Stimulated activated CD4-positive, alpha-beta T cell treated with anti-CD3 and anti-CD28 coated beads, Interleukin-4, amount 100 ng/mL, for 1 hour (primary cell): ENCODE measurements at regions not wholly inside any gene's neighbourhood (a gene's known extent, or its start where the extent isn't known, plus 50 kb on each side); places are given as distances from the start of the nearest gene placed in this dataset.
"Not testable (repeated sequence)": the region's sequence is repeated elsewhere in the genome, so short reads cannot be mapped to it uniquely, and the experiment has no call there.

ENCODE experiments used
- DNase-seq: peaks from one replicate; pipeline ENCODE4 v3.0.0-alpha.2; 2020

- no peak for DNase-seq
These were observed 931.4 kb downstream of the QKI start for GRCh38 chr6:164345806-164346496.

DNA sequence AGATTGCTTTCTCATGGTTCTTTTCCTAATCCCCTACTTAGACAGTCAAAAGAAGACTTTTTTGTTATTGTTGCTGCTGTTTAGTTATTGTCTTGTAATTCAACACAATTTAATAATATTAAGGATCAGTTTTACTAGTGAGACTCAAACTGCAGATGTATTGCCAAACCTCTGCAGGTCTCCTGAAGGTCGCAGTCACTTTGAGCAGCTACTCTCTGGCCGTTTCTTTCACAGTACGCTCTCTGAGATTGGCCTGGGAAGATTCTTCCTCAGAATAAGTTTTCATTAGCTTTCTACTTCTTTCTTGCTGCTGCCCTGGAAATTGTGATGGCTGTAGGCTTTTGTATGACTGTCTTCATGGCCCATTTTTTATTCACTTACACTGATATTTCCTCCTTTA is 930.8 kb downstream of the QKI start:
- no peak for DNase-seq

- DNase-seq, result no peak
These were observed 930.3 kb downstream of the QKI start for GRCh38 chr6:164344801-164345291.

DNA sequence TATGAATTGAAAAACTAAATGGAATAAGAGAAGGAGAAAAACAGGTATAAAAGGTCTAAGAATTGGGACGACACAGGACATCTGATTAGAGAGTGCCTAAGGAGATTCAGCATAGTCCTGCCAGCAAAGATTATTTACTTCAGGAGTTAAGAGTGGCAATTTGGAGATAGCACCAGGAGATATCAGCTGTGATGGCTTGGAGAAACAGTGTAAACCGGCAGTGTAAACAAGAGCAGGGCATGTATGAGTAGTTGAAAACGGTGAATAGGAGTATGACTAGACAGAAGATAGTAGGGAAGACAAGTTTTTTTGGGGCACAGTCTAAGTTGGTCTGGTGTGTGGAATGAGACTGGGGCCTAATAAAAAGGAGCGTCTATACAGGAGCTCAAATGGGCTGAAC is 924.9 kb downstream of the QKI start:
- DNase-seq, result not testable (repeated sequence)

DNA sequence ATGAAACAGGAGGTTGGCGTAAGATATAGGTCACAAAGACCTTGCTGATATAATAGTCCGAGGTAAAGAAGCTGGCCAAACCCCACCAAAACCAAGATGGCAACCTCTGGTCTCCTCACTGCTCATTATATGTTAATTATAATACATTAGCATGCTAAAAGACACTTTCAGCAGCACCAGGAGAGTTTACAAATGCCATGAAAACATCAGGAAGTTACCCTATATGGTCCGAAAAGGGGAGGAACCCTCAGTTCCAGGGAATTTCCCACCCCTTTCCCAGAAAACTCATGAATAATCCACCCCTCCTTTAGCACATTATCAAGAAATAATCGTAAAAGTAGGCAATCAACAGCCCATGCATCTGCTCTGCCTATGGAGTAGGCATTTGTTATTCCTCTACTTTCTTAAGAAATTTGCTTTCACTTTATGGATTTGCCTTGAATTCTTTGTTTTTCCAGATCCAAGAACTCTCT is 923.4 kb downstream of the QKI start:
- no peak for DNase-seq

- DNase-seq, result no peak
These were observed 922.8 kb downstream of the QKI start for GRCh38 chr6:164337024-164337924.

DNA sequence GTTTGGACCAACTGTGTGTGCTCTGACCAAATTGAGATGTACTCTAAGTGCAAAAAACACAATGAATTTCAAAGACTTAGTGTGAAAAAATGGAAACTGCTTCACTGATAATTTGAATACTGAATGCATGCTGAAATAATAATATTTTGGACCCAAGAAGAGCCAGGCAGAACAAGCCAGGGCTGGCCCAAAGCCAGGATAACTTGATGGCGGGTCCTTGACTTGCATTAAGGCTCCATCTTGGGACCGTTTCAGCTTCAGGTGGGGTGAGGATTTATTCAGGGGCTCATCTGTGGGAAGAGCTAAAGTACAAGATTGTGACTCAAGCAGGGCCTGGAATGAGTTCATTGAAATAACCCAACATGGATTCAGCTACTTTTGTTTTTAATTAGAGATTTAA is 921.9 kb downstream of the QKI start:
- DNase-seq, result no peak

DNA sequence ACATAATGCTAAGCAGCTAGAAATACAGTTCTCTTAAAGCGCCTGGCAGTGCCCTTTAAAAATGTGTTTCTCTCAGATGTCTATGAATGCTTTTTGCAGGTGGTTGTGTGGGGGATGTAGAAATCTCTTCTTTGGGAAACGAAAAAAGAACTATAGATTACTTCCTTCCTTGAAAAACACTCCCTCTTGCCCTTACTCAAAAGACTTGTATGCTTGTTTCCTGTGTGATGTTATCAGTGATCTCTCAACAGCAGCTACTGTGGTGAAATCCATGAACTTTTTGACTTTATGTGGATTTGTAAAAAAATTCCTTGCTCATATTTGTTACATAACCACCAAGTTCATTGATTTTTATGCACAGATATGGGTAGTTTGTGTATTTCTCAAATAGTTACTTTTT is 916.5 kb downstream of the QKI start:
- no peak for DNase-seq

DNA sequence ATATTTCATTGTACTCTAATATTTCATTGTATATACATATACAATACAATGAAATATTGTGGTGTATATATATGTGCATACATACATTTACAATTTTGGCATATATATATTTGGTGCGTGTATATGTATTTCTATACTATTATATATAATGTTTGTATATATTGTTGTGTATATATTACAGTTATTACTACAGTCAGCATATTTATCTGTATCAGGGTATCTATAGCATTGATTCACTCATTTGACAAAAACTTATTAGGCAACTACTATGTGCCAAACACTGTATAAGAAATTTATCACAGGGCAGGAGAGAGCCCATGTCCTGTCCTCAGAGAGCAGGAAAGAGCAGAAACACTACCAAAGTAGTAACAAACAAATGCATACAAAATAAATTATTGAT is 910.6 kb downstream of the QKI start:
- DNase-seq, result no peak

- DNase-seq, result no peak
These were observed 908.0 kb downstream of the QKI start for GRCh38 chr6:164322533-164322932.

DNA sequence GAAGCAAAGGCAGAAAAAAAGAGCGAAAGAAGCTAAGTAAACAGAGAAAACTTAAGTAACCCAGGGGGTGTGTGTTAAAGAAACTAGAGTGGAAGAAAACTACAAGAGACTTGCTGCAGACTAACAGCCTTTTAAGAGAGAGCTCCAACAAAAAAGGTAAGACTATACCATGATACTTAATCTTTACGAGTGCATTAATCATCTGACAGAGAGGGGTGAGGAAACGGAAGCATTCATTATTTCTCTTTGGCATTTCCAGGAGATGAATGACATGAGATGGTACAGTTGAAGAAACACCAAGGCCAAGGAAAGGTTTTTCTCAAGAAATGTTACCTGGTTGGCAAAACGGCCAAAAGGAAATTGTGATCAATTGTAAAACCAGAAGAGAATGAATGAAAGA is 906.8 kb downstream of the QKI start:
- DNase-seq, result no peak

DNA sequence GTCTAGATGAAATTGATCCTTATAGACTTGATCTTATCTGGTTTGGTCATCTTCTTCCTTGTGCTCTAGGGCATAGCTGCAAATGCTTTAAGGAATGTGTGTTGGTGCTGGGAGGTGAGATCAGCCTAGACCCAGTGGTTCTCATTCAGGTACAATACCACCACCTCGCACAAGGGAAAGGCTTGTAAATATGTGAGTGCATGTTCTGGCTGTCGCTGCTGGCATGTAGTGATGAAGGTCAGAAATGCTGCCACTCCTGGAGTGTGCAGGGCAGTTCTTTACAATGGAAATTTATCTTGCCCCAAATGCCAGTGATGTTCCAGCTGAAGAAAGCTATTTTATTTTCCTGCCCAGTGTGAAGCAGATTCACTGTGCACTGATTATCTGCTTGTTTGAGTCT is 900.9 kb downstream of the QKI start:
- no peak for DNase-seq

- DNase-seq, result no peak
These were observed 893.8 kb downstream of the QKI start for GRCh38 chr6:164308339-164308738.

DNA sequence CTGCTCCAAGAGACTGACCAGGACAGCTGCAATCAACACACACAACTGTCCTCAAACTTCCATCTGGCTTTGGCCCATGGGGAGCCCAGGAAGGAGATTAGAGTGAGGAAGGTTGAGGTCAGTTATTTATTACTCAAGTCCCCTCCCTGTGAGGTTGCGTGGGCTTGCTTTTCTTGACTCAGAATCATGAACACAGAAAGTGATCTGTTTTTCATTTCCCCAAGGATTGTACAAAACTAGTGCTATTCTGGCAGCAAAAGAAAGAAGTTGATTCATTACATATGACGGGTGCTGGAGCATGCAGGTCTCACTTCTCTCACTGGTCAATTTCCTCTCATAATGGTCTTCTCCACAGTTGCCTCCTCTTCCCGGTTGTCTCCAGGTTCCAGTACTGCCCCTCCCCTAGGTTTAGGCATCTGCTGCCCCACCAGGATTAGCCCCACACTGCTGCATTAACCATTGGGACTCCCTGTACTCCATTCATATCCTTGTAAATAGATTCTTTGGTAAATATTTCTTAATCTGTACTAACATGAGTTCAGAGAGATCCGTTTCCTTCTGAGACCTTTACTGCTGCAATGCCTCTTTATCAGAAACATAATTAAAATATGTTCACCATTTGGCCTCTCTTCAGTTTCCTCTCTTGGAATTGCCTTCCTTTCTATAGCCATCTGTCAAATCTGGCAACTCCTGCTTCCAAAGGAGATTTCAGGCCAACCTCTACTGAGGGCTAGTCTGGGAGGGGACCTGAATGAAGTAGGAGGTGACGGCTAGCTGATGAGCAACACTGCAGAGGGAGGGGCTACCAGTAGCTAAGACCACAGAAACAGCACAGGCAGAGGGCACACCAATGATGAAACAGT is 888.8 kb downstream of the QKI start:
- DNase-seq, result no peak

- no peak for DNase-seq
These were observed 881.9 kb downstream of the QKI start for GRCh38 chr6:164296411-164296810.

GRCh38 chr6:164294047-164294784 is 879.7 kb downstream of the QKI start:
- no peak for DNase-seq

GRCh38 chr6:164291224-164291623 is 876.7 kb downstream of the QKI start:
- no peak for DNase-seq

- DNase-seq, result no peak
These were observed 875.6 kb downstream of the QKI start for GRCh38 chr6:164290101-164290500.

DNA sequence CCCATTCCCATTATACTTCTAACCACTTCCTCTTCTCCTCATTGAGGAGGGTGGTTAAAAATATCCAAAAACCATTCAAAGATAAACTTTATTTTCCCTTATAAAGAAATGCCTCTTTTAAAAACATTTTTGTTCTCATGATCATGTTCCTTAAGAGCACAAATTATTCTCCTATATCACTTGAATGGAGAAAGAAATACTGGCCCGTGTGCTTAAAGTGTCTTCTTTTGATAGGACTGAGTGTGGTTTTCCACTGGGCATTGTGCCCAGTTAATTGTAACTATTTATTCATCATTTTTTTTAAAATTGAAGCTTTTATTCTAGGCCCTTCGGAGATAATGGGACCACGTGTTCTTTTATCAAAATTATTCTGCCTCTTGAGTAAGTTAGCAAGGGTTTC is 871.5 kb downstream of the QKI start:
- DNase-seq, result no peak

DNA sequence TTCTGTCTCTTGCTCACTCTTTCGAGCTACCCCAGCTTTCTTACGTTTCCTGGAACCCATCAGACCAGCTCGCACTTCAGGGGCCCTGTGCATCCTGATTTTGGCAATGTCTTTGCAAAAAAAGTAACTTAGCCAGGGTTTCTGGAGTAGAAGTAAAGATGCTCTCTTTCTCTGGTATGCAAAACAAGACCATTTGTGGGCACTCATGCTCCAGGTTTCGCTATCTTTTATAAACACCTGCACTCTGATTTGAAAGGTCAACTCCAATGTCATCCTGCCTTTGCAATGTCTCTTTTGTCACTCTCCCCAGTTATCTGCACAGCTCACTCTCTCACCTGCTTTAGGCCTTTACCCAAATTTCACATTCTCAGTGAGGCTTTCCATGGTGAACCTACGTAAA is 869.1 kb downstream of the QKI start:
- DNase-seq, result no peak

GRCh38 chr6:164276211-164276610 is 861.7 kb downstream of the QKI start:
- no peak for DNase-seq

DNA sequence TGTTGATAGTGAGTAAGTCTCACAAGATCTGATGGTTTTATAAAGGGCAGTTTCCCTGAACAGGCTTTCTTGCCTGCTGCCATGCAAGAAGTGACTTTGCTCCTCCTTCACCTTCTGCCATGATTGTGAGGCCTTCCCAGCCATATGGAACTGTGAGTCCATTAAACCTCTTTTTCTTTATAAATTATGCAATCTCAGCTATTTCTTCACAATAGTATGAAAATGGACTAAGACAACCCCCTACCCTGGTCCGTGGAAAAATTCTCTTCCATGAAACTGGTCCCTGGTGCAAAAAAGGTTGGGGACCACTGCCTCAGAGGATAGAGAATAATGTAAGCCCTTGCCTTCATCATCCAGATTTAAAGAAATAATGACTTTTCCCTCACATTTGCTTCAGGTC is 861.3 kb downstream of the QKI start:
- DNase-seq, result no peak
